ENCODE measurements at regions not wholly inside any gene's neighbourhood (a gene's known extent, or its start where the extent isn't known, plus 50 kb on each side); places are given as distances from the start of the nearest gene placed in this dataset.

GRCh38 chr20:40589581-40589980 lies 99.5 kb downstream of the MAFB start:
- no peak for DNase-seq (ENCODE audit: low read depth)

GRCh38 chr20:40588891-40589290 lies 100.1 kb downstream of the MAFB start:
- DNase-seq (ENCODE audit: low read depth): no peak

- DNase-seq (ENCODE audit: low read depth): no peak
These were observed 102.0 kb downstream of the MAFB start for GRCh38 chr20:40587038-40587437.

GRCh38 chr20:40584130-40584809 lies 104.8 kb downstream of the MAFB start:
- no peak for DNase-seq (ENCODE audit: low read depth)

- no peak for DNase-seq (ENCODE audit: low read depth)
These were observed 105.4 kb downstream of the MAFB start for GRCh38 chr20:40583636-40584035.

- no peak for DNase-seq (ENCODE audit: low read depth)
These were observed 105.8 kb downstream of the MAFB start for GRCh38 chr20:40583205-40583604.

GRCh38 chr20:40582531-40582930 lies 106.5 kb downstream of the MAFB start:
- DNase-seq (ENCODE audit: low read depth): no peak

- DNase-seq (ENCODE audit: low read depth): no peak
These were observed 109.3 kb downstream of the MAFB start for GRCh38 chr20:40579701-40580100.

GRCh38 chr20:40578961-40579360 lies 110.1 kb downstream of the MAFB start:
- no peak for DNase-seq (ENCODE audit: low read depth)

- DNase-seq (ENCODE audit: low read depth): no peak
These were observed 113.2 kb downstream of the MAFB start for GRCh38 chr20:40575851-40576250.

- DNase-seq (ENCODE audit: low read depth): no peak
These were observed 116.8 kb downstream of the MAFB start for GRCh38 chr20:40572251-40572650.

- DNase-seq (ENCODE audit: low read depth): no peak
These were observed 117.4 kb downstream of the MAFB start for GRCh38 chr20:40571639-40572038.

GRCh38 chr20:40568200-40568599 lies 120.8 kb downstream of the MAFB start:
- no peak for DNase-seq (ENCODE audit: low read depth)

GRCh38 chr20:40565682-40566040 lies 123.4 kb downstream of the MAFB start:
- no peak for DNase-seq (ENCODE audit: low read depth)

- DNase-seq (ENCODE audit: low read depth): peak; percentile 69
These were observed 123.9 kb downstream of the MAFB start for GRCh38 chr20:40565001-40565681.

GRCh38 chr20:40563296-40563950 lies 125.6 kb downstream of the MAFB start:
- DNase-seq (ENCODE audit: low read depth): no peak

GRCh38 chr20:40562031-40562430 lies 127.0 kb downstream of the MAFB start:
- DNase-seq (ENCODE audit: low read depth): no peak

GRCh38 chr20:40561187-40561586 lies 127.8 kb downstream of the MAFB start:
- no peak for DNase-seq (ENCODE audit: low read depth)

GRCh38 chr20:40558212-40558611 lies 130.8 kb downstream of the MAFB start:
- DNase-seq (ENCODE audit: low read depth): no peak

GRCh38 chr20:40551125-40551530 lies 137.9 kb downstream of the MAFB start:
- no peak for DNase-seq (ENCODE audit: low read depth)

- DNase-seq (ENCODE audit: low read depth): no peak
These were observed 141.4 kb downstream of the MAFB start for GRCh38 chr20:40547483-40548091.

GRCh38 chr20:40545478-40545877 lies 143.6 kb downstream of the MAFB start:
- no peak for DNase-seq (ENCODE audit: low read depth)

GRCh38 chr20:40542065-40542464 lies 147.0 kb downstream of the MAFB start:
- no peak for DNase-seq (ENCODE audit: low read depth)

Measured in stromal cell of bone marrow (primary cell).